HG03097 (cell line): ENCODE measurements at regions not wholly inside any gene's neighbourhood (a gene's known extent, or its start where the extent isn't known, plus 50 kb on each side); places are given as distances from the start of the nearest gene placed in this dataset.

Experiments
- ATAC-seq: cut with Tn5 transposase; IDR thresholded peaks from one replicate; pipeline ENCODE4 v1.9.1; 2021; ENCODE audit not compliant: unreplicated experiment, low FRiP score

DNA sequence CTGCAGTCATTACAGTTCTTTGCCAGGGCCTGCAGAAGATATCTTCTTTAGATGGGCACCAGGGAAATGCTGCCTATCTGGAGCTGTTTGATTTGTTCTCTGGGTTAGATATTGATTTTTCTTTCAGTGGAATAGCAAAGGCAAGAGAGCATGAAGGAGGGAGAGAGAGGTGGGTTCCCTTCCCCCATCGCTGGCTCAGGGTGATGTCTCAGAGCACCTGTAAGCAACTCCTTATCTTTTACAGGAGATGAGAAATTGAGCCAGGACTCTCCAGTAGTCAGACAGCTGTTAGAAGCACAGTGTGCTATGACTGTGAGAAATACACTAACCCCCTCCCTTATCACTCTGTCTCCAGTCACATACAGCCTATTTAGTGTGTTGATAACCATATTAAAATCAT lies 89.3 kb upstream of the SLC24A5 start:
- ATAC-seq, result no peak

DNA sequence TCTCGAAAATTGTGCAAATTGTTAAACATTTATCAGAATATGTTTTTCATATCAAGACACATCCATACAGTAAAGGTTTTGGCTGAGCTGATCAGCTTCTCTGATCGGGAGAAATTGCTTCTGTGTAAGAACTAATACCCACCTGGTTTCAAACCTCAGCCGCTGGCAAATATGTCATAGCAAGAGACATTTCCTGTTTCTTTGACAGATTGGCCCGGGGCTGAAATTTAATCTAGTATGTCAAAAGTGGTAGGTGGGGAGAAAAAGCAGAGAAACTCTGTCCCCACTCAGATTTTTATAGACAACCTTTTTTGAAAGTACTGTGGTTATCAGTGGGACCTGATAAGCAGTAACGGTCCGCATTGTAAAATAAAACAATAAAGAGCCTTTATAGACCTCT lies 88.8 kb upstream of the SLC24A5 start:
- no peak for ATAC-seq

DNA sequence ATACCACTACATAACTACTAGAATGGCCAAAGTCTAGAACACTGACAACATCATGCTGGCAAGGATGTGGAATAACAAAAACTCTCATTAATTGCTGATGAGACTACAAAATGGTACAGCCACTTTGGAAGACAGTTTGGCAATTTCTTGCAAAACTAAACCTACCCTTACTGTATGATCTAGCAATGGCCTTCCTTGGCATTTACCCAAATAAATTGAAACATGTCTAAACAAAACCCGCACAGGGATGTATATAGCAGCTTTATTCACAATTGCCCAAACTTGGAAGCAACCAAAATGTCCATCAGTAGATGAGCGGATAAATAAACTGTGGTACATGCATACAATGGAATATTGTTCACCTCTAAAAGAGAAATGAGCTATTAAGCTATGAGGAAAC lies 87.9 kb upstream of the SLC24A5 start:
- ATAC-seq, result no peak

DNA sequence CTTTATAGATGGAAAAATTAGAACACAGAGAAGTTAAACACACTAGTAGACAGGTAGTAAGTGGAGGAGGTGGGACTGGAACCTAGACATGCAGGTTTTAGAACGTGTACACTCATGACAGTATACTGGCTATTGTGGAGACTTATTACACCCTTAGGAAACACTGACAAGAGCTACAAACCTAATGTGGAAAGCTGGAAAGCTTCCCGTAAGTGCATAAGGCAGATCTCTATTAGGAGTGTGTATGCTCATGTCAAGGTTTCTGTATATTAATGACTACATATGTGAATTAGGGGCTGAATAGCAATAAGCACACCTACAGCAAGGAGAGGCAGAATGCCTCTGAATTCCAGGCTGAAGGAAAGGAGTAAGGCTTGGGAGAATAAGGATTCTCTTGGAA lies 82.6 kb upstream of the SLC24A5 start:
- ATAC-seq, result no peak

DNA sequence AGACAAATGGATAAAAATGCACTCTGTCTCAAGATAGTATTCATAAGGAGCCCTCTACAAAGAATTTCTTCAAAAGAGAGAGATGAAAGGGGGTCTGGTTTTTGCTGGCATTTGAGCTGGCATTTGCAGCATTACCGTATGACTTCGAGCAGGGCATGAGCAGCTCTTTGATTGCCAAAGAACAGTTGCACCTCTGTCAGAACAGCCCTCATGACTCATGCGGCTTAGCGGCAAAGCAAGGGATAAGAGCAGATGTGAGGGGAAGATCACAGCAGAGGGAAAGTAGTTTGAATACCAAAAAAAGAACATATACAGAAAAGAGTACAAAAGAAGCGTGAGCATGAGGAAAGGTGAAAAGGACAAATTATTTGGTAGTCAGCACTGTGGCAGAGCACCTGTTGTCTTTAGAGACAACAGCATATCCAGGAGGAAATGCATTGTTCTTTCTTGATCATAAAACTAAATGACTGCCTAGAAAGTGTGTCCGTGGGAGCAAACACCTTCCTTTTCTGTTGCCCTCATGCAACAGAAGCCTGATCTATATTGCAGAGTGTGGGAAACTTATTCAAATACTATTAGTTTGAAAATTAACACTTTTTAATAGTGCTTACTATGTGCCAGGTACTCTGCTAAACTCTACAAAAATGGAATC lies 80.5 kb upstream of the SLC24A5 start:
- ATAC-seq, result no peak

DNA sequence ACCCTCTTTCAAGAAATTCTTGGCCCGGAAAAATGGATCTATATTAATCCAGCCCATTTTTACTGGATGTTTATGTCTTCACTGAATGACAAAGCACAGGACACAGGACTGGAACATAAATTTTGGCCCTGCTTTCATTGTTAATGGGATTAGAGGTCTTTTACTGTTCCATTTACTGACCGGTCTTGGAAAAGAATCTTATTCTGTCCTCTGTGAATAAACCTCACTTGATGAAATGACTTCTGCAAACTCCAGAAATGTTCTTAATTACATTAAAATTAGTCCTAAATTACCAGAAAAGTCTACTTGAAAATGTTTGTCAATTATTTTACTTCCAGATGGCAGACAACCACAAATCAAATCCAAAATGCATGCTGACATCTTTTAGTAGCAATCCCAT lies 79.3 kb upstream of the SLC24A5 start:
- no peak for ATAC-seq

DNA sequence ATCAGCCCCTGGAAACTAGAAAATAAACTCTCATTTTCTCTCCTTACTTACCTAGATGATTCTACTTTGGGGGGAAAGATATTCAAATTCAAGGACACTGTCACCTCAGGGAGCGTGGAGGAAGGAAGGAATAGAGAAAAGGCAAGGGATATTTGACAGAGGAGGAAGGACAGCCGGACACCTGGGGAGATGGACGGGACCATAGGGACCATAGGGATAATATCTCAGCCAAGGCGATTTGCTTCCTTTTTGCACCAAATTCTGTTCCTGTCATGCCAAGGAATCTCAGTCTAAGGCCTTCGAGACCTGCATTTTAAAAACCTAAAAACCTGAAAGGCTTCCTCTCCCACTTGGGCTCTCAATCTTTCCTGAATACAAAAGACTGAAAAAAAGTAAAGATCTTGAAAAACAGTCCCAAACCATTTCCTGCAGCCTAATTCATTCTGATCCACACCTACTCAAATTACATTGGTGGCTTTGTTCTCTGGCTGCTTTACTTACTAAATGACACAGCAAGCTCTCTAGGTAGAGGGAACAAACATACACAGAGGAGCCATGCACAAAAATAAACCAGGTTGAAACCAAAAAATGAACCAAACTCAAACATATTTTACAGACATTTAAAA lies 73.9 kb upstream of the SLC24A5 start:
- ATAC-seq, result no peak

DNA sequence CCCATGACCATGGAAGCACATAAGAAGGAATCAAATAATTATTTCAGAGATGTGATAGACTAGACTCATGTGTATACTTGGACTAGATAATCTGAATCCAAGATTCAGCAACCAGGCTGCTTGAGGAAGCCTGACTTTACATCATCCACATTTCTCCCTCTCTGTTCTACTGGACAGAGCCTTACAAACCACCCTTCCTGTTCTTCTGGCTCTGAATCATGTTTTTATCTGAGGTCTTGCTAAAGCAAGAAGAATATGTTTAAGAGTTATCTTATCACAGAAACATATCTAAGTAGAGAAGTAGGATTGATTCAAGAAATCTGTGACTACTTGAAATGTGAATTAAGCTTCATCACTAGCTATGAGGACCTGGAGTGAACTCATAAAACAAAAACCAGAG lies 71.1 kb upstream of the SLC24A5 start:
- ATAC-seq, result no peak

DNA sequence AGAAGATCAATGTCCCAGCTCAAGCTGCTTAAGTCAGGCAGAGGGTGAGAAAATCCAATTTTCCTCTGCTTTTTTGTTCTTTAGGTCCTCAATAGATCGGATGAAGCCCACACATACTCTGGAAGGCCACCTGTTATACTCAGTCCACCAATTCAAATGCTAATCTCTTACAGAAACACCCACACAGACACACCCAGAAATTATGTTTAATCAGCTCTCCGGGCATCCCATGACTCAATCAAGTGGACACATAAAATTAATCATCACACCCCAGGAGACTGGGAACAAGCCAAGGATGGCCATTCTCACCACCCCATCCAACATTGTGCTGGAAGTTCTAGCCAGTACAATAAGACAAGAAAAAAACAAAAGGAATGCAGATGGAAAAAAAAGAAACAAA lies 67.8 kb upstream of the SLC24A5 start:
- no peak for ATAC-seq

DNA sequence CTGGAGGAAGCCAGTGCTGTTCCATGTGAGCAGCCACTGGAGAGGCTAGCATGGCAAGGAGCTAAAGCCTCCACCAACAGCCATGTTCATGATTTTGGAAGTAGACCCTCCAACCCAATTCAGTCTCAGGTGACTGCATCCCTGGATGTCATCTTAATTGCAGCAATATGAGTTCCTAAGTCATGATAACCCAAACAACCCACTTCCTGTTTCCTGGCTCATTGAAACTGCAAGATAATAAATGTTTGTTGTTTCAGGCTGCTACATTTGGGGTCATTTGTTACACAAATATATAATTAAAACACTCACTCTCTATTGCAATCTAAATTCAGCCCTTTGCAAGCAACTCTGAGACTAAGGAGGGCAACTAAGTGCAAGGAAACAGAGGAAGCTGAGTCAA lies 62.4 kb upstream of the SLC24A5 start:
- no peak for ATAC-seq

DNA sequence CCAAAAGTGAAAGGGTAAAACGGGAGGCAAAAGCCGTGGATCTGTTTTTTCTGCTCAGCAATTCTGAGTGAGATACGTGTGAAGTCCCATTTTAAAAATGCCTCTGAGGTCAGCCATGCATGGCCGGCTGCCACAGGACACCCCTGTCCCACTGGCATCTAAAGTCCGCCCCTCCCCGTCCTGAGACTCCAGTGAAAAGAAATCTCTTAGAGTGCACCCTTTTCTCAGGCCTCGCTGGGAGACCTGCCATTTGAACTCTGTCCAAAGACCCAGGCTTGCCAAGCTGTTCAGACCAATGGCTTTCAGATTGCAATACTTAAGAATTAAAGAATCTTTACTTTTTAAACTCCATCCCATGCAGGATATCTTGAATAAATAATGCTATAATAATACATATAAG lies 61.0 kb upstream of the SLC24A5 start:
- ATAC-seq, result no peak

DNA sequence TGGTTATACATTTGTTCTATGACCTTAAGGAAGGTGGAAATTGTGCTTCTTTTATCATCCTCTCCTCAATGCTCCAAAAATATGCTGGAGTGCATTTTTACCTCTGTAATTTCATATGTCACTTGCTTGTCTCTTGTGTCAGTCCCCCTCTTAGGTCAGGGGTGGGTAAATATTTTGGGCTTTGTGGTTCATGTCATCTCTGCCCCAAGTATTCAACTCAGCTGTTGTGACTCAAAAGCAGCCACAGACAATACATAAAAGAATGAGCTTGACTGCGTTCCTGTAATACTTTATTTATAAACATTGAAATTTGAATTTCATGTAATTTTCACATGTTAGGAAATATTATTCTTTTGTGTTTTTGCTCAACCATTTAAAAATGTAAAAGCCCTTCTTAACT lies 60.4 kb upstream of the SLC24A5 start:
- no peak for ATAC-seq

DNA sequence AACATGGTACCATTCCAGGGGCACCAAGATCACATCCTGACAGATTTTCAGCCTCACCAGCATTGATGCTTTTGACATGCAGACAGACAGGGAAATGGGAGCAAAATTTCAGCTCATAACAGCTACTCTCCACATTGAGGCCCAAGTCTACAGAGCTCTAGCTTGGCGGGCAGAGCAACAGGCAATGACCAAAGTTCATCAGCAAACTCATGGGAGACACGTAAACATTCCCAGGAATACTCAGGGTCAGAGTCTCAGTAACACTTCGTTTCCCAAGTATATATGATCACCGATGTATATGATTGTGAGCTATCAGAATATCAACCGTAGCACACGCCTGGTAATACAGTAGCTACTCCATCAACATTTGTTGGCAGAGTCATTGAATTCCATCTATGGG lies 59.2 kb upstream of the SLC24A5 start:
- ATAC-seq, result no peak

DNA sequence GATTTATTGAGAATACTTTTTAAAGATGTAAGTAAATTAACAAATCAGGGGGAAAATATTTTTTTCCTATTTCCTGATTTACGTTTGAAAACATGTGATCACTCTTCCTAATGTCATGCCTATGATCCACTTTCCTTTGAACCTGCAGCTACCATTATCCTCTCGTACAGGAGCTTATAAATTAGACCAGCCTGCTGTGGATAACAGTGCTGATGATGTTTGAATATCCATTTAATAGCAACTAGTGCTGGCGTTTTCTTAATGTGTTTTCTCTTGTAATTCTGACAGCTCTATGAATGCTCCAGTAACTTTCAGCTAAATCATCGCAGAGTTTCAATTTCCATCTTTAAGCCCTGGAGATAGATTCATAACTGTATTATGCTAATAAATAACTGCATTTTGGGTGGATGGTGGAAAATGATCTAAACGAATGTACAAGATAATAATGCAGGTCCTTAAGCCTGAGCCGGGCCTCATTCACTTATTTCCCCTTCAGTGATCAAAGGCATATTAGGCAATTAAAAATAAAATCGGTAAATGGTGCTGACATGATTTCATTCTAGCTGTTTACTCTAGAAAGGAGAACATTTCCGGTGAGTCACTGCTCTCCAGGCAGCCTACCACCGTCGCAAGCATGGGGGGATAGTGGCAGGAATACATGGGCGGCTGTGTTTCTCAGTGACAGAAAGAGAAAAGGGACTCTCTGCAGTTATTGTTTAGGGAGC lies 58.5 kb upstream of the SLC24A5 start:
- ATAC-seq, result no peak

DNA sequence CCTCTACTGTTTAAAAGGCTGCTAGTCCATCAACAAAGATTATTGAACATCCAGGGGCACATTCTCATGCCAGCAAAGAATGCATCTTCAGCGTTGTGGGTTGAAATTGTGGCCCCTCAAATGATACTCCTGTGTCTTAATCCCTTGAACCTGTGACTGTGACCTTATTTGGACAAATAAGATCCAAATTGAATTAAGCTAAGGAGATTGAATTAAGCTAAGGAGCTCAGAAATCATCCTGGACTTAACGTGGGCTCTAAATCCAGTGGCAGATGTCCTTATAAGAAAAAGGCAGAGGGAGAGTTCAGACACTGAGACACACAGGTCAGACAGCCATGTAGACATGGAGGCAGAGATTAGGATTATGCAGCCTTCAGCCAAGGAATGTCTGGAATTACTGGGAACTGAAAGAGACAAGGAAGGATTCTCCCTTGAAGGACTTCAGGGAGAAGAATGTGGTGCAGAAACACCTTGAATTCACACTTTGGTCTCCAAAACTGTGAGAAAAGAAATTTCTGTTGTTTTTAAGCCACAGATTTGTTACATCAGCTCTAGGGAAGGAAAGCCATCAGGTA lies 57.3 kb upstream of the SLC24A5 start:
- no peak for ATAC-seq

DNA sequence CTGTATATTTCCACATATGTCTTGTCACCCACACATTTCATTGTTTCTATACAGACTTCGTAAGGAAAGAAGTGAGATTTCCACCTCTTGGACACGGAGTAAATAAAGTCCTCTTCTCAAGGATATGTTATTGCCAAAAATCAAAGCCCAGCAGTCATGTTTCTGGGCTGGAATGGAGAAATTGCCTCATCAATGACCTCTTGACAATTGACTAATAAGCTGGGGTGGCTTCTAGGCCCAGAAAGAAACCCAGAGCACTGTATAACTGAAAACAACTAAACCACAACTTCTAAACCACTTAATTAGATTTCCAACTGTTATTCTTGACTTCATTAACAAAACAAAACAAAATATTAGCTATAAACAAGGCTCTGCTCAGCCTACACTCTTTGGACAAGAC lies 56.4 kb upstream of the SLC24A5 start:
- no peak for ATAC-seq

DNA sequence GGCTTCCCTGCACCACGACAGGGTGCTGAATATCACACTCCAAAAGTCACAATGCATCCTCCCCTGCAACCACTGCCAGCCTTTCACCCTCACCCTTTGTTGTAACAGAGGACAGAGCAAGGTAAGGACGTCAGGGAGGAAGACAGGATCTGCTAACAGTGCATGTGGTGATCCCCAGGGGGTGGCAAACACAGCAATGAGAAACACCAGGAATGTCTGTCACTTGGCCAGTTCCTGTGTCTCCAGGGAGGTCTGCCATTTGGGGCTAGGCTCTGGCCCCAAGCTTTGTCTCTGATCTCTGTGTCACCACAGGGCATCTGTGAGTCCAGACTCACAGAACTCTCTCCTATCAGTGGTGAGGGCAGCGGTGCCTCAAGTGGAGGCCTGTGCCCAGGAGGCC lies 54.3 kb upstream of the SLC24A5 start:
- ATAC-seq, result no peak
